Liver (tissue), 8 donors: ENCODE measurements at regions not wholly inside any gene's neighbourhood (a gene's known extent, or its start where the extent isn't known, plus 50 kb on each side); places are given as distances from the start of the nearest gene placed in this dataset.

Source experiments
- DNase-seq: peaks from one replicate; pipeline ENCODE4 v3.0.0-alpha.2; 2017; ENCODE audit warnings: low spot score
- H3K27ac ChIP-seq, 2 donors: one replicate each; pipeline ENCODE4 v1.7.0; 2013; ENCODE audit warnings: inconsistent platforms in 2 of 2, low read length in 2 of 2, control low read depth in 1 of 2, low read depth in 1 of 2, mild to moderate bottlenecking in 1 of 2
- H3K27me3 ChIP-seq, 4 donors: one replicate each; pipeline versions ENCODE4 v1.6.1 to v1.7.0; 2013; ENCODE audit warnings: low read length in 3 of 4, inconsistent platforms in 1 of 4, mild to moderate bottlenecking in 1 of 4, moderate library complexity in 1 of 4; ENCODE audit not compliant: control insufficient read depth in 4 of 4, insufficient read depth in 4 of 4
- H3K36me3 ChIP-seq, 4 donors: one replicate each; pipeline versions ENCODE4 v1.6.1 to v1.7.0; 2013; ENCODE audit warnings: low read length in 3 of 4, mild to moderate bottlenecking in 3 of 4, low read depth in 1 of 4, moderate library complexity in 1 of 4; ENCODE audit not compliant: control insufficient read depth in 4 of 4, insufficient read depth in 3 of 4
- H3K4me1 ChIP-seq, 4 donors: one replicate each; pipeline versions ENCODE4 v1.6.1 to v1.7.0; 2013; ENCODE audit warnings: low read length in 3 of 4, mild to moderate bottlenecking in 3 of 4, moderate library complexity in 1 of 4; ENCODE audit not compliant: control insufficient read depth in 4 of 4, insufficient read depth in 4 of 4
- H3K4me3 ChIP-seq, 3 donors: one replicate each; pipeline versions ENCODE4 v1.6.1 to v1.7.0; 2013; ENCODE audit warnings: low read length in 3 of 3, control low read depth in 1 of 3, low read depth in 1 of 3, mild to moderate bottlenecking in 1 of 3
- H3K9ac ChIP-seq, 2 donors: one replicate each; pipeline ENCODE4 v1.7.0; 2013; ENCODE audit warnings: low read length in 2 of 2, mild to moderate bottlenecking in 2 of 2, moderate library complexity in 2 of 2, control low read depth in 1 of 2, low read depth in 1 of 2
- H3K9me3 ChIP-seq, 4 donors: one replicate each; pipeline versions ENCODE4 v1.6.1 to v1.7.0; 2013; ENCODE audit warnings: low read length in 3 of 4; ENCODE audit not compliant: control insufficient read depth in 4 of 4
- EGR1 ChIP-seq, 2 donors: IDR thresholded peaks; 2 replicates each; pipeline ENCODE4 v1.6.1; 2016 to 2018; ENCODE audit warnings: antibody characterized with exemption in 2 of 2, low read depth in 2 of 2
- FOXA1 ChIP-seq: IDR thresholded peaks from 2 replicates; pipeline ENCODE4 v1.6.1; 2016; ENCODE audit warnings: antibody characterized with exemption
- FOXA2 ChIP-seq: IDR thresholded peaks from 2 replicates; pipeline ENCODE4 v1.6.1; 2016; ENCODE audit warnings: antibody characterized with exemption
- GABPA ChIP-seq, 2 donors: IDR thresholded peaks in 1 of 2; conservative IDR thresholded peaks in 1 of 2; 2 replicates each; pipeline ENCODE4 v1.6.1; 2016; ENCODE audit warnings: antibody characterized with exemption in 2 of 2, mild to moderate bottlenecking in 1 of 2, moderate library complexity in 1 of 2
- HNF4A ChIP-seq, 2 donors: conservative IDR thresholded peaks; 2 replicates each; pipeline ENCODE4 v1.6.1; 2016; ENCODE audit warnings: antibody characterized with exemption in 2 of 2, mild to moderate bottlenecking in 2 of 2
- HNF4G ChIP-seq: IDR thresholded peaks from 2 replicates; pipeline ENCODE4 v1.6.1; 2016; ENCODE audit warnings: antibody characterized with exemption
- JUND ChIP-seq, 2 donors: IDR thresholded peaks; 2 replicates each; pipeline ENCODE4 v1.6.1; 2016; ENCODE audit warnings: antibody characterized with exemption in 2 of 2
- NR2F2 ChIP-seq: IDR thresholded peaks from 2 replicates; pipeline ENCODE4 v1.6.1; 2016; ENCODE audit warnings: antibody characterized with exemption
- RAD21 ChIP-seq, 2 donors: IDR thresholded peaks; 2 replicates each; pipeline ENCODE4 v1.6.1; 2016; ENCODE audit warnings: antibody characterized with exemption in 2 of 2, mild to moderate bottlenecking in 2 of 2
- RXRA ChIP-seq, 2 donors: IDR thresholded peaks; 2 replicates each; pipeline ENCODE4 v1.6.1; 2017 to 2018; ENCODE audit warnings: antibody characterized with exemption in 2 of 2, mild to moderate bottlenecking in 1 of 2
- SP1 ChIP-seq: IDR thresholded peaks from 2 replicates; pipeline ENCODE4 v1.6.1; 2018; ENCODE audit warnings: antibody characterized with exemption, mild to moderate bottlenecking
- TAF1 ChIP-seq: conservative IDR thresholded peaks from 2 replicates; pipeline ENCODE4 v1.6.1; 2016; ENCODE audit warnings: antibody characterized with exemption, mild to moderate bottlenecking
- YY1 ChIP-seq: IDR thresholded peaks from 2 replicates; pipeline ENCODE4 v1.6.1; 2016; ENCODE audit warnings: antibody characterized with exemption, mild to moderate bottlenecking
- WGBS: extraction: QIAGEN DNeasy Blood & Tissue Kit; methylation state at CpG from one replicate; pipeline ENCODE4 v1.1.7; 2013; 5-methylcytosine and 5-hydroxymethylcytosine counted together
- TF ChIP-seq, protein P1 (sequence below): IDR thresholded peaks from 2 replicates; pipeline ENCODE4 v1.6.1; 2016; ENCODE audit warnings: antibody characterized with exemption
- TF ChIP-seq, protein P2 (sequence below): fragments of 150-350 bp; IDR thresholded peaks from 2 replicates; pipeline ENCODE4 v1.5.1; 2017; ENCODE audit warnings: improper control_type of control experiment, low read depth, low read length; ENCODE audit not compliant: missing input control
- TF ChIP-seq, protein P3 (sequence below): IDR thresholded peaks from 2 replicates; pipeline ENCODE4 v1.6.1; 2016; ENCODE audit warnings: antibody characterized with exemption
- TF ChIP-seq, protein P4 (sequence below): IDR thresholded peaks from 2 replicates; pipeline ENCODE4 v1.6.1; 2016; ENCODE audit warnings: antibody characterized with exemption
- TF ChIP-seq, protein P5 (sequence below): IDR thresholded peaks from 2 replicates; pipeline ENCODE4 v1.6.1; 2016; ENCODE audit warnings: antibody characterized with exemption, mild to moderate bottlenecking
- donor health status: healthy.
- donor health status: healthy.
- donor health status: healthy.
- donor health status: healthy.
- donor health status: healthy.

DNA sequence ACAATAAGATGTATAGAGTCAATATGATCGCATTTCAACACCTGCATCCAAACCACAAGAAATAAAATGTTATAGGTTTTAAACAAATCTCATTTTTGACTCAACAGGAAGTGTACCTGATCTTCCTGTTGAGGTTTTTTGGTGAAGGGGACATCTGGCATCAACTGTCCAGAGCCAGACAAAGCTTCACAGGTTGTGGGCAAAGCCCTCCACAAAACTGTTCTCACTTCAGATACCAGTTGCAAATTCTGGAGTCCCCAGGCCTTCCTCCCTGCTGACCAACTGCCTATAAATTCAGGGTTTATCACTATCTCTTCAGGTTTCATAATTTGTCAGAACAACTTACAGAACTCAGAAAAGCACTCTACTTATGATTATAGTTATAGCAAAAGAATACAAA lies 326.1 kb upstream of the CAMK1G start:
- H3K27ac ChIP-seq, result no peak overlapping the region
- no peaks in the 10 kb centered on the region for H3K4me1 ChIP-seq
- H3K27me3 ChIP-seq, result no peaks in the 10 kb centered on the region
- no peak for TF ChIP-seq HNF4G
- TF ChIP-seq, protein P1, sequence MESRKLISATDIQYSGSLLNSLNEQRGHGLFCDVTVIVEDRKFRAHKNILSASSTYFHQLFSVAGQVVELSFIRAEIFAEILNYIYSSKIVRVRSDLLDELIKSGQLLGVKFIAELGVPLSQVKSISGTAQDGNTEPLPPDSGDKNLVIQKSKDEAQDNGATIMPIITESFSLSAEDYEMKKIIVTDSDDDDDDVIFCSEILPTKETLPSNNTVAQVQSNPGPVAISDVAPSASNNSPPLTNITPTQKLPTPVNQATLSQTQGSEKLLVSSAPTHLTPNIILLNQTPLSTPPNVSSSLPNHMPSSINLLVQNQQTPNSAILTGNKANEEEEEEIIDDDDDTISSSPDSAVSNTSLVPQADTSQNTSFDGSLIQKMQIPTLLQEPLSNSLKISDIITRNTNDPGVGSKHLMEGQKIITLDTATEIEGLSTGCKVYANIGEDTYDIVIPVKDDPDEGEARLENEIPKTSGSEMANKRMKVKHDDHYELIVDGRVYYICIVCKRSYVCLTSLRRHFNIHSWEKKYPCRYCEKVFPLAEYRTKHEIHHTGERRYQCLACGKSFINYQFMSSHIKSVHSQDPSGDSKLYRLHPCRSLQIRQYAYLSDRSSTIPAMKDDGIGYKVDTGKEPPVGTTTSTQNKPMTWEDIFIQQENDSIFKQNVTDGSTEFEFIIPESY, result no peak
- TF ChIP-seq FOXA1, result no peak
- no peak for TF ChIP-seq NR2F2
- TF ChIP-seq SP1, result no peak
- TF ChIP-seq FOXA2, result no peak
- no peak for TF ChIP-seq JUND (IDR thresholded peaks at IDR 0.05)
- no peak for TF ChIP-seq EGR1 (IDR thresholded peaks at IDR 0.05; ENCODE audit: low read depth in 2 of 2)
- TF ChIP-seq HNF4A (conservative IDR thresholded peaks at IDR 0.05), result no peak
- TF ChIP-seq, protein P2, sequence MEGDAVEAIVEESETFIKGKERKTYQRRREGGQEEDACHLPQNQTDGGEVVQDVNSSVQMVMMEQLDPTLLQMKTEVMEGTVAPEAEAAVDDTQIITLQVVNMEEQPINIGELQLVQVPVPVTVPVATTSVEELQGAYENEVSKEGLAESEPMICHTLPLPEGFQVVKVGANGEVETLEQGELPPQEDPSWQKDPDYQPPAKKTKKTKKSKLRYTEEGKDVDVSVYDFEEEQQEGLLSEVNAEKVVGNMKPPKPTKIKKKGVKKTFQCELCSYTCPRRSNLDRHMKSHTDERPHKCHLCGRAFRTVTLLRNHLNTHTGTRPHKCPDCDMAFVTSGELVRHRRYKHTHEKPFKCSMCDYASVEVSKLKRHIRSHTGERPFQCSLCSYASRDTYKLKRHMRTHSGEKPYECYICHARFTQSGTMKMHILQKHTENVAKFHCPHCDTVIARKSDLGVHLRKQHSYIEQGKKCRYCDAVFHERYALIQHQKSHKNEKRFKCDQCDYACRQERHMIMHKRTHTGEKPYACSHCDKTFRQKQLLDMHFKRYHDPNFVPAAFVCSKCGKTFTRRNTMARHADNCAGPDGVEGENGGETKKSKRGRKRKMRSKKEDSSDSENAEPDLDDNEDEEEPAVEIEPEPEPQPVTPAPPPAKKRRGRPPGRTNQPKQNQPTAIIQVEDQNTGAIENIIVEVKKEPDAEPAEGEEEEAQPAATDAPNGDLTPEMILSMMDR, result no peak
- TF ChIP-seq, protein P3, sequence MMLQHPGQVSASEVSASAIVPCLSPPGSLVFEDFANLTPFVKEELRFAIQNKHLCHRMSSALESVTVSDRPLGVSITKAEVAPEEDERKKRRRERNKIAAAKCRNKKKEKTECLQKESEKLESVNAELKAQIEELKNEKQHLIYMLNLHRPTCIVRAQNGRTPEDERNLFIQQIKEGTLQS, result no peak
- no peak for TF ChIP-seq RXRA (IDR thresholded peaks at IDR 0.05)
- TF ChIP-seq, protein P4, sequence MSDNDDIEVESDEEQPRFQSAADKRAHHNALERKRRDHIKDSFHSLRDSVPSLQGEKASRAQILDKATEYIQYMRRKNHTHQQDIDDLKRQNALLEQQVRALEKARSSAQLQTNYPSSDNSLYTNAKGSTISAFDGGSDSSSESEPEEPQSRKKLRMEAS, result no peak
- TF ChIP-seq RAD21 (IDR thresholded peaks at IDR 0.05), result no peak
- TF ChIP-seq TAF1, result no peak
- no peak for TF ChIP-seq YY1
- TF ChIP-seq, protein P5, sequence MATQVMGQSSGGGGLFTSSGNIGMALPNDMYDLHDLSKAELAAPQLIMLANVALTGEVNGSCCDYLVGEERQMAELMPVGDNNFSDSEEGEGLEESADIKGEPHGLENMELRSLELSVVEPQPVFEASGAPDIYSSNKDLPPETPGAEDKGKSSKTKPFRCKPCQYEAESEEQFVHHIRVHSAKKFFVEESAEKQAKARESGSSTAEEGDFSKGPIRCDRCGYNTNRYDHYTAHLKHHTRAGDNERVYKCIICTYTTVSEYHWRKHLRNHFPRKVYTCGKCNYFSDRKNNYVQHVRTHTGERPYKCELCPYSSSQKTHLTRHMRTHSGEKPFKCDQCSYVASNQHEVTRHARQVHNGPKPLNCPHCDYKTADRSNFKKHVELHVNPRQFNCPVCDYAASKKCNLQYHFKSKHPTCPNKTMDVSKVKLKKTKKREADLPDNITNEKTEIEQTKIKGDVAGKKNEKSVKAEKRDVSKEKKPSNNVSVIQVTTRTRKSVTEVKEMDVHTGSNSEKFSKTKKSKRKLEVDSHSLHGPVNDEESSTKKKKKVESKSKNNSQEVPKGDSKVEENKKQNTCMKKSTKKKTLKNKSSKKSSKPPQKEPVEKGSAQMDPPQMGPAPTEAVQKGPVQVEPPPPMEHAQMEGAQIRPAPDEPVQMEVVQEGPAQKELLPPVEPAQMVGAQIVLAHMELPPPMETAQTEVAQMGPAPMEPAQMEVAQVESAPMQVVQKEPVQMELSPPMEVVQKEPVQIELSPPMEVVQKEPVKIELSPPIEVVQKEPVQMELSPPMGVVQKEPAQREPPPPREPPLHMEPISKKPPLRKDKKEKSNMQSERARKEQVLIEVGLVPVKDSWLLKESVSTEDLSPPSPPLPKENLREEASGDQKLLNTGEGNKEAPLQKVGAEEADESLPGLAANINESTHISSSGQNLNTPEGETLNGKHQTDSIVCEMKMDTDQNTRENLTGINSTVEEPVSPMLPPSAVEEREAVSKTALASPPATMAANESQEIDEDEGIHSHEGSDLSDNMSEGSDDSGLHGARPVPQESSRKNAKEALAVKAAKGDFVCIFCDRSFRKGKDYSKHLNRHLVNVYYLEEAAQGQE, result no peak
- no peak for TF ChIP-seq GABPA (IDR thresholded peaks at IDR 0.05 in 1 of 2, conservative IDR thresholded peaks at IDR 0.05 in 1 of 2)
- DNase-seq, result no peak
- peaks cover 0 to 13% (median 1%) of the 10 kb centered on the region in 4 donors for H3K9me3 ChIP-seq
- no peak overlapping the region for H3K4me3 ChIP-seq
- H3K9ac ChIP-seq, result no peak overlapping the region
- H3K36me3 ChIP-seq, result no peaks in the 10 kb centered on the region
- WGBS, result 81% methylated on average over 1 of the region's 1 CpG
